Loucy (cell line): ENCODE measurements at regions not wholly inside any gene's neighbourhood (a gene's known extent, or its start where the extent isn't known, plus 50 kb on each side); places are given as distances from the start of the nearest gene placed in this dataset.

Experiments
- H2AFZ ChIP-seq: fragments of 200-600 bp; sonication (generic); 2 replicates; pipeline ENCODE4 v1.6.0; 2016; ENCODE audit warnings: antibody characterized with exemption, mild to moderate bottlenecking, low read length, moderate library complexity
- H3F3A ChIP-seq: fragments of 200-600 bp; 2 replicates; pipeline ENCODE4 v1.6.0; 2016; ENCODE audit warnings: antibody characterized with exemption, low read depth, mild to moderate bottlenecking
- H3K27me3 ChIP-seq: fragments of 200-600 bp; sonication (generic); 2 replicates; pipeline ENCODE4 v1.6.1; 2014; ENCODE audit warnings: low read length, mild to moderate bottlenecking; ENCODE audit not compliant: insufficient read depth, poor library complexity, severe bottlenecking
- H3K36me3 ChIP-seq: fragments of 200-600 bp; sonication (generic); 2 replicates; pipeline ENCODE4 v1.6.1; 2016; ENCODE audit warnings: low read length; ENCODE audit not compliant: insufficient read depth
- H3K4me1 ChIP-seq: fragments of 200-600 bp; sonication (generic); 2 replicates; pipeline ENCODE4 v1.5.1; 2014; ENCODE audit warnings: low read length, mild to moderate bottlenecking; ENCODE audit not compliant: insufficient read depth, poor library complexity, severe bottlenecking
- H3K4me2 ChIP-seq: fragments of 200-600 bp; sonication (generic); 2 replicates; pipeline ENCODE4 v1.6.0; 2014; ENCODE audit warnings: antibody characterized with exemption, low read length, low read depth, mild to moderate bottlenecking; ENCODE audit not compliant: poor library complexity, severe bottlenecking
- H3K4me3 ChIP-seq: fragments of 200-600 bp; sonication (generic); 2 replicates; pipeline ENCODE4 v1.5.1; 2014; ENCODE audit warnings: low read length, mild to moderate bottlenecking, mixed read lengths; ENCODE audit not compliant: poor library complexity, severe bottlenecking
- H3K79me2 ChIP-seq: fragments of 200-600 bp; sonication (generic); 2 replicates; pipeline ENCODE4 v1.6.1; 2014; ENCODE audit warnings: low read length; ENCODE audit not compliant: insufficient read depth
- H3K9ac ChIP-seq: fragments of 200-600 bp; sonication (generic); 2 replicates; pipeline ENCODE4 v1.6.0; 2014; ENCODE audit warnings: mild to moderate bottlenecking, low read depth, low read length, moderate library complexity; ENCODE audit not compliant: poor library complexity, severe bottlenecking
- H3K9me2 ChIP-seq: fragments of 200-600 bp; sonication (generic); replicated peaks from 2 replicates; pipeline ENCODE4 v1.6.1; 2016; ENCODE audit warnings: low read depth, low read length, mixed read lengths
- H3K9me3 ChIP-seq: fragments of 200-600 bp; sonication (generic); 2 replicates; pipeline ENCODE4 v1.6.1; 2014; ENCODE audit warnings: mild to moderate bottlenecking, antibody characterized with exemption, low read length, low read depth; ENCODE audit not compliant: insufficient read depth
- H4K20me1 ChIP-seq: fragments of 200-600 bp; sonication (generic); 2 replicates; pipeline ENCODE4 v1.6.0; 2014; ENCODE audit warnings: antibody characterized with exemption, low read length, mild to moderate bottlenecking; ENCODE audit not compliant: insufficient read depth, poor library complexity, severe bottlenecking
- CTCF ChIP-seq: fragments of 200-600 bp; sonication (generic); conservative IDR thresholded peaks from 2 replicates; pipeline ENCODE4 v1.5.1; 2014; ENCODE audit warnings: mild to moderate bottlenecking, antibody characterized with exemption, low read length
- EZH2phosphoT487 ChIP-seq: fragments of 200-600 bp; IDR thresholded peaks from 2 replicates; pipeline ENCODE4 v1.6.1; 2018; ENCODE audit warnings: antibody characterized with exemption, mild to moderate bottlenecking, moderate library complexity, borderline replicate concordance

GRCh38 chr17:22253007-22253406, 560.7 kb downstream of the KCNJ18 start:
- Histone ChIP-seq H3K4me1 (no peaks in the 10 kb centered on the region), H3K4me2 (no peak overlapping the region), H3K27me3 (no peaks in the 10 kb centered on the region), H3K79me2 (no peaks in the 10 kb centered on the region), H4K20me1 (no peaks in the 10 kb centered on the region), H3F3A (no peaks in the 10 kb centered on the region), H3K9me3 (no peaks in the 10 kb centered on the region), H2AFZ (no peak overlapping the region), H3K9ac (no peak overlapping the region), H3K36me3 (no peaks in the 10 kb centered on the region), H3K9me2 (no peaks in the 10 kb centered on the region), H3K4me3 (no peak overlapping the region)
- TF ChIP-seq CTCF (no peak), EZH2phosphoT487 (no peak)

GRCh38 chr17:22265807-22266206, 573.5 kb downstream of the KCNJ18 start:
- H2AFZ ChIP-seq: no peak overlapping the region
- H3K9ac ChIP-seq: no peak overlapping the region

GRCh38 chr17:22266231-22266630, 573.9 kb downstream of the KCNJ18 start:
- Histone ChIP-seq H4K20me1 (no peaks in the 10 kb centered on the region), H3K79me2 (no peaks in the 10 kb centered on the region), H3K4me2 (no peak overlapping the region), H3K9me3 (peaks cover 6% of the 10 kb centered on the region; the same call in 1 of the 2 replicates), H3K9me2 (no peaks in the 10 kb centered on the region), H3K27me3 (no peaks in the 10 kb centered on the region), H3K4me3 (no peak overlapping the region), H3K36me3 (no peaks in the 10 kb centered on the region), H3K4me1 (no peaks in the 10 kb centered on the region), H2AFZ (no peak overlapping the region), H3K9ac (no peak overlapping the region), H3F3A (no peaks in the 10 kb centered on the region)
- TF ChIP-seq CTCF: no peak
- TF ChIP-seq EZH2phosphoT487: no peak

More at GRCh38 chr17:22265807-22266206, 573.5 kb downstream of the KCNJ18 start:
- Histone ChIP-seq H3F3A (no peaks in the 10 kb centered on the region), H3K79me2 (no peaks in the 10 kb centered on the region), H4K20me1 (no peaks in the 10 kb centered on the region), H3K9me3 (peaks cover 6% of the 10 kb centered on the region; the same call in 1 of the 2 replicates), H3K4me1 (no peaks in the 10 kb centered on the region), H3K36me3 (no peaks in the 10 kb centered on the region), H3K4me3 (no peak overlapping the region), H3K9me2 (no peaks in the 10 kb centered on the region), H3K27me3 (no peaks in the 10 kb centered on the region), H3K4me2 (no peak overlapping the region)
- TF ChIP-seq EZH2phosphoT487: no peak
- TF ChIP-seq CTCF: no peak
